ENCODE measurements at regions not wholly inside any gene's neighbourhood (a gene's known extent, or its start where the extent isn't known, plus 50 kb on each side); places are given as distances from the start of the nearest gene placed in this dataset.

- intact Hi-C loops (cut with DNase I) = no loop called here
- ATAC-seq = no peak
- no peak for DNase-seq
- H3K27ac ChIP-seq = no peak overlapping the region
- no peak overlapping the region for H3K4me3 ChIP-seq
- H3K4me1 ChIP-seq = no peaks in the 10 kb centered on the region
- no peaks in the 10 kb centered on the region for H3K36me3 ChIP-seq
- TF ChIP-seq CTCF (IDR thresholded peaks at IDR 0.05) (no peak), POLR2A (IDR thresholded peaks at IDR 0.05) (no peak)
- WGBS, 4 donors = 88 to 94% (median 90%) methylated on average over 13 of the region's 13 CpGs
- peaks cover 0 to 42% (median 21%) of the 10 kb centered on the region in 12 donors for H3K9me3 ChIP-seq
- no peaks in the 10 kb centered on the region for H3K27me3 ChIP-seq
Measured at GRCh38 chr22:49607821-49608220, 219.9 kb downstream of the BRD1 start.

- no peak overlapping the region for H3K4me3 ChIP-seq
- TF ChIP-seq POLR2A (IDR thresholded peaks at IDR 0.05) (no peak), CTCF (IDR thresholded peaks at IDR 0.05) (no peak)
- no peaks in the 10 kb centered on the region for H3K36me3 ChIP-seq
- peak in 1 of 5 donors; percentile 51 for DNase-seq
- ATAC-seq = no peak
- no peaks in the 10 kb centered on the region for H3K4me1 ChIP-seq
- H3K27me3 ChIP-seq = no peaks in the 10 kb centered on the region
- H3K27ac ChIP-seq = no peak overlapping the region
- 92 to 94% (median 93%) methylated on average over 18 of the region's 18 CpGs for WGBS, 4 donors
- intact Hi-C loops (cut with DNase I) = no loop called here
- H3K9me3 ChIP-seq = peaks cover 0 to 31% (median 17%) of the 10 kb centered on the region in 12 donors
Measured at GRCh38 chr22:49606562-49607290, 220.9 kb downstream of the BRD1 start.

GRCh38 chr22:49604732-49605302, 222.9 kb downstream of the BRD1 start:
- no peak for DNase-seq
- WGBS, 4 donors = 91 to 98% (median 96%) methylated on average over 3 of the region's 3 CpGs
- TF ChIP-seq POLR2A (IDR thresholded peaks at IDR 0.05) (no peak), CTCF (IDR thresholded peaks at IDR 0.05) (no peak)
- H3K27me3 ChIP-seq = no peaks in the 10 kb centered on the region
- intact Hi-C loops (cut with DNase I) = no loop called here
- no peak overlapping the region for H3K27ac ChIP-seq
- peaks cover 0 to 31% (median 17%) of the 10 kb centered on the region in 12 donors for H3K9me3 ChIP-seq
- no peaks in the 10 kb centered on the region for H3K4me1 ChIP-seq
- H3K4me3 ChIP-seq = no peak overlapping the region
- no peak for ATAC-seq
- H3K36me3 ChIP-seq = no peaks in the 10 kb centered on the region

GRCh38 chr22:49603016-49603415, 224.7 kb downstream of the BRD1 start:
- TF ChIP-seq POLR2A (IDR thresholded peaks at IDR 0.05) (no peak), CTCF (IDR thresholded peaks at IDR 0.05) (no peak)
- H3K36me3 ChIP-seq = no peaks in the 10 kb centered on the region
- ATAC-seq (no peak), DNase-seq (no peak)
- peaks cover 0 to 31% (median 17%) of the 10 kb centered on the region in 12 donors for H3K9me3 ChIP-seq
- intact Hi-C loops (cut with DNase I) = no loop called here
- no peaks in the 10 kb centered on the region for H3K27me3 ChIP-seq
- H3K27ac ChIP-seq = no peak overlapping the region
- H3K4me3 ChIP-seq = no peak overlapping the region
- no peaks in the 10 kb centered on the region for H3K4me1 ChIP-seq
- 82 to 86% (median 85%) methylated on average over 7 to 10 of the region's 10 CpGs for WGBS, 4 donors

Data from heart left ventricle (tissue), 16 donors.